NCI-H1417 treated with DMSO at 0.1 percent for 48 hours (cell line): ENCODE measurements at regions not wholly inside any gene's neighbourhood (a gene's known extent, or its start where the extent isn't known, plus 50 kb on each side); places are given as distances from the start of the nearest gene placed in this dataset.

Experiments used
- DNase-seq: peaks from one replicate; lab custom pipeline; 2025; lab: John Stamatoyannopoulos, UW

DNA sequence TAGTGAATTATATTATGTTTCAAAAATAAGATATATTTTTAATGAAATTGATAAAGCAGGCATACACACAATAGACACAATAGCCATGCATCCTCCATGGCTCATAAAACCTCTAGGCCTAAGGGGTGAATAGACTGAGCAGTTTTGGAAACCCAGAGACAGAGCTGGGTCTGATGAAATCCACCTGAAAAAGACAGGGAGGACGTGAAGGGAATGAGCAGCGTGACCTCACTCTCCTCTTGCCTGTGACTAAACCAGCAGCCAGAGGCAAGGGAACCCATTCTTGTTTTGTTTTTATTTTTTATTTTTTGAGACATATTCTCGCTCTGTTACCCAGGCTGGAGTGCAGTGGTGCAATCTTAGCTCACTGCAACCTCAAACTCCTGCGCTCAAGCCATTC is 424.4 kb upstream of the FAM241A start:
- DNase-seq, result no peak

DNA sequence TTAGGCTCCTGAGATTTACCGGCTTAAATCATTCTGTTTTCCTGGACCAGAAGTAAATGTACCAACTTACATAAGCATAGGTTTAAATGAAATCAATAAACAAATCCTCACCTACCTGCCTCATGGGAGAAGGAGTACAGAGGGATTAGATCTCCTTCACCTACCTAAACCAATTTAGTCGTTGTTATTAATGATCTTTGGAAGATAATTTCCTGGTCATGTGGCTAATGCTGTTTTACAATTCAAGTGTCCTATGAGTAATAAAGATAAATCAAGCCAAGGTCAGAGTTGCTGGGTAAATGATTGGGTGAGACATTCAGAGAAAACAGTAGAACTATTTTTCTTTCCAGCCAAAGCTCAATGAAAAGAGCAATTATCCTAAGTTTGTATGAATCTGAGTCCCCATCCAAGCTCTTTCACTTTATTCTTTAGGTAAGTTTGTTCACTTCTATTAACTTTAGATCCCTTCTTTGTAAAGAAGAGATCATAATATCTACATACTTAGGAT is 423.0 kb upstream of the FAM241A start:
- DNase-seq, result no peak

DNA sequence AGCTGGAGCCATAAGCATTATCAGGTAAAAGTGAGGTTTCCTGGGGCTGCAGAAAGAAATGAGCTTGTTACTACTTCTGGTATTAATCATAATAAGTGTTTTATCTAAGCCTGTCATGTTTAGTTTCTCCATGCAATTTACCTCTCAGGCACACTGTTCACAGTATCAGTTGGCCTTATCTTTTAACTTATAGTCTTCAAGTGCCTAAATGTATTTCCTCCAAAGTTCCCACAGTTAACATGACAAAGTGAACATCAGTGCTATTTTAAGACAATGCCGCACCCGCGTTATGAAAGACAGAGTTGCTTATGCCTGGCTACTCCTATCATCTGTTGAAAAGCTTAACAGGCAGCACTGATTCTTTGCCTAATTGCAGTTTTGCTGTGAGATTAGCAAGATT is 408.7 kb upstream of the FAM241A start:
- no peak for DNase-seq

DNA sequence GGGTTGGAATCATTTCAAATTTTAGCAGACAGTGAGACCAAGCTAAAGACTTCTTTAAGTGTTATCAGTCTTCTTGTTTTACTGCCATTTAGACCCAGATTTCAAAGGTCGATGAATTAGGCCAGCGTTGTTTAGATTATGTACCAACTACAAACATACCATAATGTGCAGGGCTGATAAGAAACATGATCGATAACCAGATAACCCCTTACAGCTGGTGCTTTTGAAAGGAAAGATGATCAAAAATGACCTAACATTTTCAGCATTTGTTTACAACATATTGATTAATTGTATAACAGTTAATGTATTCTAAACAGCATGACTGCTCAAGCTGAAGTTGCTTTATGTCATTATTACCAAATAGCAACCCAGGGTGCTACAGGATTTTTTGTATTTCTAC is 400.4 kb upstream of the FAM241A start:
- no peak for DNase-seq

DNA sequence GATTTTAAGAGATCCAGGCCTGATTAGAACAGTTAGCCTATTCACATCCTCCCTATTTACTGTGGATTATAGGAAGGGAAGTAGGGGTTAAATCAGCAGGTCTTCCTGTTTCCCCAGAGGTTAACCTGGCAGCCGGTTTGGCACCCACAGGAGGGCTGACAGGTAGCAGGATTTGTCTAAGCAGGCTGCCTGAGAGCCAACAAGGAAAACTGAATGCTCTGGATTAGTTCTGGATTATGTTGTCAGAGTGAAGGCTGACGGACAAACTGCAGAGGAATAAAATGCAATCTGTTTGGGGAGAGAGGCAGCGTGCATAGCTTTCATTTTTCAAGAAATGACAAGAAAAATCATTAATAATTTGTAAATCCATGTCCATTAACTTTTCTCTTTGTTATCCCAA is 397.1 kb upstream of the FAM241A start:
- DNase-seq, result no peak

DNA sequence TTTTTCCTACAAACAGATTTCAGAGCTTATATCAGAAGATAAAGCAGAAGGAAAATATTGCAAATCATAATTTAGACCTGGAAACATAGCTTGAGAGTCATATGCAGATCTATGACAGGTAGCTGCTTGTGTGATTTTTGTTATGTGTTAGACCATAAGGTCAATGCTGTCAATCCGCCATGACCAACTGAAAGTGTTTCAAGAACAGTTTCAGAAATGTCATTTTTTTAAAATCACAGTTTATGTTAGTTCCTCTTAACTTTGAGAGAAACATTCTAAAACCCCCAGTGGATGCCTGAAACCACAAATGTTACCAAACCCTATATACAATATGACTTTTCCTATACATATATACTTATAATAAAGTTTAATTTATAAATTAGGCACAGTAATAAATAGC is 391.3 kb upstream of the FAM241A start:
- no peak for DNase-seq

DNA sequence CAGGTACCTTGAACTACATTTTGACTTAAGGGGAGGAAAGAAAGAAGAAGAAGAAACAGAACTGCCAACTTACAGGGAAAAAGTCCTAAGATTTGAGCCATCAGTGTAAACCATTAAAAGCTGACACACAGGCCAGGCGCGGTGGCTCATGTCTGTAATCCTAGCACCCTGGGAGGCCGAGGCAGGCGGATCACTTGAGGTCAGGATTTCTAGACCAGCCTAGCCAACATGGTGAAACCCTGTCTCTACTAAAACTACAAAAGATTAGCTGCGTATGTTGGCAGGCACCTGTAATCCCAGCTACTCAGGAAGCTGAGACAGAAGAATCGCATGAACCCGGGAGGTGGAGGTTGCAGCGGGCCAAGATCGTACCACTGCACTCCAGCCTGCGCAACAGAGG is 389.7 kb upstream of the FAM241A start:
- no peak for DNase-seq

DNA sequence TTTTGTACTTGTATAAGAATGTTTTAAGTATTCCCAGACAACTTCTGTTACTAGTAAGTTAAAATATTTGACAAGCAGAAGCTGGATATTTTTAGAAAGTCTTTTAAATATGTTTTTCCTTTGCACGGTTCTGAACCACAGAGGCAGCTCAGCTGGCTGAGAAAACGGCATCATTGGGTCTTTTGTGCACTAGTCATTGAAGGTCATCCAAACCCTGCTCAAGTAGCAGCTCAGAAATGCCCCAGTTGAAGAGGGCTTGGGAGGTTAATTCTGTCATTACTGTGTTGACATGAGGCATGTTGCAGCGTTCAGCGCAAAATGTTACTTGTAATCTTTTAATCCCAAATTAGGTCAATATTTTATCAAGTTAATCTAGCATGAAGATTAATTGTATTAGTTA is 383.7 kb upstream of the FAM241A start:
- DNase-seq, result no peak

DNA sequence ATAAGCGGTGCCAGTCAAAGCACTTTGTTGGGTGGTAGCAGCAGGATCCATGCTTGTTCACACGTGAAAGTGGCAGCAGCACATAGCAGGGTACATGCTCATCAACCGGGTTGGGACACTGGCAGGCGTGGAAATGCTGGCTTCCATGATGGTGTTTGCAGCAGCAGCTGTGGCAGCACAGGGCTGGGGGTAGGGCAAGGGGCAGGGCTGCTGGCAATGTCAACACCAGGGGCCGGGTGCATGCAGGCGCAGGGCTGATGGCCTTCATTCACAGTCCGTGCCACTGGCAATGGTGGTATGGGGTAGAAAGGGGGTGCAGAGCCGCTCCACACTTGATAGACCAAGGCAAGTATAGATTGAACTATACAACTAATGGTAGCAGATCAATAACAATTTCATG is 374.7 kb upstream of the FAM241A start:
- no peak for DNase-seq

DNA sequence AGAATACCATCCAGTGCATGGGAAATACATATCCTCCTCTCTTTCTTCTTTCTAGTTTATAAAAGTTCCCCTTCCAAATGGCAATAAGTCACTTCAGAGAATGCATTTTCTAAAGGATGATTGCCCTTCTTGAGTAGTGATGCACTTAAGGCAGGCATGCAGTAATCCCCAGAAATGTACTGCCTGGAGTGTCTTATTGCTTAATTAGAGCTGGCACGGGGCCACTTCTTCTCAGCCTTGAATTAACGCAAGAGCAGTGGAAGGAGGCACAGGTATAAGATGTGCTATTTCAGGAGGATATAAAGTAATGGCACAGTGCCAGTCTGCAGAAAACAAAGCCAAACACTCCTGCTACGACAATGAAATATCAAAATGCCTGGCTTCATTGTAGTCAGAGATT is 371.4 kb upstream of the FAM241A start:
- no peak for DNase-seq

DNA sequence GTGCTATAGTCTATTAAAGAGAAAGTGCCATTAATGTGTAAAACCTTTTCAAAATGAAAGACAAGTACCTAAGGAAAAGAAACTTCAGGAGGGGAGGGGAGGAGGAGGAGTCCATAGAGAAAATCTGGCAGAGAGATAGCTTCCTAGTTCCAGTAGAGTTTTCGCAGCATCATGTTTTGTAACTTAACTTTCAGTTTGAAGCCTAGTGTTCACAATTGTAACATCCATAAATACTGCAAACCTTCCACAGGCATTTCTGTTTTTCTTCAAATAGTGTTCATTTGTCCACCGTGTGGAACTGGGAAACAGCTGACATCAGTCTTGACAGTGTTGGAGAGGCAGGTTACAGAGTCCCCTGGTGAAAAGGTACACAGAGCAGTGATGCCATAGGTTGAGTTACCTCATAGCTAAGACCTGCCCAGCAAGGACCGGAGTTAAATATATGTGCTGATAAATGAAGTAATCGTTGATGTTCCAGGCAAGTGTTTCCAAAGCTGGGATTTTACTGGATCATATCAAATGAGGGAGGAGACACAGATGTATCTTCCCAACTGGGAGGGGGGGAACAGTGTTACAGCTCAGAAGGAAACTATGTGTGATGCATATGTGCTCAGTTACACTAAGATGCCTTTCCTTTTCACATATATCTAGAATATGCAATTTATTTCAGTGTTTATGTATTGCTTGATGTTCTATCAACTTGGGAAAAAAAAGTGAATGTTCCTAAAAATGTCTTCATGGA is 369.5 kb upstream of the FAM241A start:
- no peak for DNase-seq

DNA sequence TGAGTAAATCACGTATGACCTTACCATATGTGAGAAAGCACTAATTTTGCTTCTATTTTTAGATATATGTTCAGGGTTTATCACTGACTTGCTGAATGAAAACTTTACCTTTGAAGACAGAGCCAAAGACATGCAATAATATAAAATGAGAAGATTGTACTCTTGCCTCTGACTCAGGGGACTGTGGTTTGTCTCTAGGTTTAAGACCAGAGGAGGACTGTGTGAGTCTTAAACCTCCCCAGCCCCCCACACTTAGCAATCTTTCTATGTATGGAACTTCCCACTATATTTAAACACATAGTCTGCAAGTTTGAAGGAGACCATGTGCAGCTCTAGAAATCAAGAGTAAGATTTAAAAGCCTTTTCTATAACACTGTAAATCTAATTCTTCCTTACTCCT is 368.7 kb upstream of the FAM241A start:
- no peak for DNase-seq

DNA sequence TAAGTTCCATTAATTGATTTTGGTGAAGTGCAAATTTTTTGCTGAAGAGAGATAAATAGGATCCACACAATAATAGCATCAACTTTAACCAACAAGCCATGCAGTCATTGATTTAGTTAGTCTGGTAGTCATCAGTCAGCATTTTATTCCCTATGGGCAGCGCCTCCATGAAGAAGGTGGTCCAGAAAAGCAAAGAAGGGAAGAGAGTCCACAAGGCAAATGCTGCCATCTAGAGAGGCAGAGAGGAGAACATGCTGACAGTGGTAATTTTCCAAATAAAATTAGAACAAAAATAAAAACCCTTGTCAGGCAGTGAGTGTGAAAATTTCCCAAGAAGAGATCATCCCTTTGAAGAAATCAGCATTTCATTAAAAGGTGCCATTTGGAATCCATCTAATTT is 366.7 kb upstream of the FAM241A start:
- DNase-seq, result no peak

DNA sequence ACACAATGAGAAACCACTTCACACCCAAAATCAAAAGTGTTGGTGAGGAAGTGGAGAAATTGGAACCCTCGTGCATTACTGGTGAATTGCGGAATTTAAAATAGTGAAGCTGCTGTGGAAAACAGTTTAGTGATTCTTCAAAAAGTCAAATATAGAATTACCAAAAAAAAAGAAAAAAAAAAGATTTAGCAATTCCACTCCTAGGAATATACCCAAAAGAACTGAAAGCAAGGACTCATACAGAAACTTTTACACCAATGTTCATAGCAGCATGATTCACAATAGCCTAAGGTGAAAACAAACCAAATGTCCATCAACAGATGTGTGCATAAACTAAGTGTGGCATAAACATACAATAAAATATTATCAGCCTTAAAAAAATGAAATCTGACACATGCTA is 364.3 kb upstream of the FAM241A start:
- no peak for DNase-seq

DNA sequence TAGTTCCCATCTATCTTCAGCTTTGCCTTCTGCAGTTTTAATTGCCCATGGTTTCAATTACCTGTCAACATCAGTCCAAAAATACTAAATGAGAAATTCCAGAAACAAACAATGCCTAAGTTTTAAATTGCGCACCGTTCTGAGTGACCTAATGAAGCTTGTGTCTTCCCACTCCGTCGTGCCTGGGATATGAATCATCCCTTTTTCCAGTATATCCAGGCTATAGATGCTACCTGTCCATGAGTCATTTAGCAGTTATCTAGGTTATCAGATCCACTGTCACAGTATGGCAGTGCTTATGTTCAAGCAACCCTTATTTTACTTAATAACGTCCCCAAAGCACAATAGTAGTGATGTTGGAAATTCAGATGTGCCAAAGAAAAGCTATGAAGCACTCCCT is 363.6 kb upstream of the FAM241A start:
- DNase-seq, result no peak

DNA sequence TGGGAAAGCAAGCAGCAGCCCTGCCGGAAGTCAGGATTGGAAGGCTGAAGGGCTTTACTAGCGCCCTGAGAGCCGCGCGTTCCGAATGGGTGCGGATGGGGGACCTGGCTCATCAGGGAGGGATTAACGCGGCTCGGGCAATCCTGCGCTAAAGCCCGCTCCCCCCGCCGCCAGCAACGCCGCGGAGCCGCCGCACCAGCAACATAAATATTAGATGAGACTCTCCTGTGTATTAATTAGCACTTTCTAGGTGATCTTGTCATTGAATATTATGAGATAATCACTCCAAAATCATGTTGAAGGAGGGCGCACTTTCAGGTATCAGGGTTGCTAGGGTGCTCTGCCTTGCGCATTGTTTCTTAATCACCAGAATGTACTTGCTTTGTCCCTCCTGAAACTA is 357.2 kb upstream of the FAM241A start:
- no peak for DNase-seq

DNA sequence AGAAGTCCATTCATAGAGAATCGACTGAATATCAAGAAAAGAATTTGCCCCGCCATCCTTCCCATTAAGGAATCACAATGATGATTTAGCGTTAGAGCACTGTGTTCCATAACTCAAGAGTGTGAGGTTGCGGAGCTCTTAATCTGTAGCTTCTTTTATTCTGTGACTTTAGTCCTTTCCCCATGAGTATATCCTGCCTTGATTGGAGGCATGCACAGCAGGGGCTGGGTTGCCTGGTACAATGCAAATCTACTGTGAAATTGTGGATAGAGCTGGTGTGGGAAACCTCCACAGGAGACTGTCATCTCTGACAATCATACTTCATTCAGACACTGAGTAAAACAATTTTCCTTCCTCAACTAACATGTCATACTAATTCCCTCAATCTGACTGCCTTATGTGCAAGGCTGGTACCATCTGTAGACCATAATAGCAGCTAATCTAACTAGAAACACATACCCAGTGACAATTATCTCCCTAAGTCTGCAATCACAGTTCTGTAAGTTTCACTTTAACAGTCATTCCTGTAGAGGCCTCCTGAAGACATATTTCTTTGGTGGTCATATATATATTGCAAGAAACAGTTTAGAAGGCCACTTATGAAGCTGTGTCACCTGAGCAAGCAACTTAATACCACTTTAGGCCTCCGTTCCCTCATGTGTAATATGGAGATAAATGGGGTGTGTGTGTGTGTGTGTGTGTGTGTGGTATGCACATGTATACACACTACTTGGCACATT is 355.2 kb upstream of the FAM241A start:
- no peak for DNase-seq

DNA sequence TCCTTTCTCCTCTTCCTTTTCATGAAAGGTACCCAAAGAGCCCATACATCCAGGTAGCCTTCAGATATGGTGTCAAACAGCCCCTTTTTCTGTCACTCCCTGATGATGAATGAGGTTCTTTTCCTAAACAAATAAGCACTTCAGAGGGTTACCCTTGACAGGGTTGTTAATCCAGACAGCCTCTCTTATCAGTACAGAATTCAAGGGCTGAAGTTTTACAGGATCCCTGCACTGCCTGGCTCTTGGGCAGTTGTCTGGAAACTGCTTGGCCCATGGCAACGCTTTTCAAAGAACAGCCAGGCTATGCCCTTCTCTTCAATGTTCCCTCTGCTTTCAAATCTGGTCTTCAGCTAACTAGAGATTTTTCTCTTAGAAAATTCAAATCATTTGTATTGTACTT is 352.6 kb upstream of the FAM241A start:
- no peak for DNase-seq

DNA sequence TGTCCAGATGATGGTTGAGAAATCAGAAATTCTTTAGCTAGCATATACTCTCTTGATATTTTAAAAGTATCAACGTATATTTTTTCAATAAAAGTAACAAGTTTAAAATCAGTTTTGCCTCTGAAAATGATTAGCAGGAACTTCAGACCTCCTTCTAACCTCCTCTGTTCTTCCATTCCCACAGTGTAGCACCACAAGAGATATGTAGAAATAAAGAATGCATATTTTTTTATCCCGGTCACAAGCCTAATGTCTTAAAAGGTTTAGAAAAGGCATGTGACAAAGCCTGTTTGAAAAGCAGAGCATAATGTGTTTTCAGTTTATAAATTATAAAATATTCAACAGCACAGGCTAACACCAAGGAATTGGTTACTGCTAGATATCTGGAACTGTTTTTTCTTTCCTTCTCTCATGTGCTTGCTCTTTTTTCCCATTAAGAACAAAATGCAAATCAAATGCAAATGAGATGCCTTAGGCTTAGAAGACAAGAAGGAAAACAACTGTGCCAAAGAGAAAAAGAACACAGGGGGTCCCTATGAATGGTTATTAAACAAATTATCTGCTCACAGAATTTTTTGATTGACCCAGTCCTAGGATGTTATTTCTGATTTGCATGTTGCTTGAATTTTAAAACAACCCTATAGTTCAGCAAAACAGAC is 351.7 kb upstream of the FAM241A start:
- no peak for DNase-seq

DNA sequence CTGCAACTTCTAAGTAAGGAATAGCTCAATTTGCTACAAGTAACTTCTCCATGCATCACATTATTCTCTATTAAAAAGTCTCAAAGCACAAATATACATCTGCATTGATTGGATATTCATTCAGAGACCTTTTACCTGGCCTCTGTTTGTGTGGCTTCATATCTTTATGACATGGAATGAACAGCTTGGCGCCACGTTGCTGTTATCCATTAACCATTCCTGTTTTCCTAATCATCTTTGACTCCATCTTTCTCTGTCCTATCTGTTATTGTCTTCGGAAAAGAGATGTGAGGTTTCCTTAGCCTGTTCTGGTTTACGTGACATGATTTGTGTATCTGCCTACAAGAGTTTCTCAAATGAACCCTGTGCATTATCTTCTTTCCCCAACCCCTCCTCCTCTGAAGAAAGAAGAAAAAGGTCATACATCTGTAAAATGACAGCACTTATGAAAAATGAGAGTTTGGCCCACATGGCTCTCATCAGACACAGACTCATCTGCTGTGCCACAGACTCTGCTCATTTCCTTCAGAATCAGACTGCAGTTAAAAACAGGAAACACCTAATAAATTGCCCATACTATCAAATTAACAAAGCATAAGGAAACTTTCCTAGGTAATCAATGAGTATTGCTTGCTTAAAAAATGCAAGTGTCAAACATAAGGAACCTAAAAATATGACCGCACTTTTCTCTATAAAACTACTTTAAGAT is 347.6 kb upstream of the FAM241A start:
- no peak for DNase-seq

DNA sequence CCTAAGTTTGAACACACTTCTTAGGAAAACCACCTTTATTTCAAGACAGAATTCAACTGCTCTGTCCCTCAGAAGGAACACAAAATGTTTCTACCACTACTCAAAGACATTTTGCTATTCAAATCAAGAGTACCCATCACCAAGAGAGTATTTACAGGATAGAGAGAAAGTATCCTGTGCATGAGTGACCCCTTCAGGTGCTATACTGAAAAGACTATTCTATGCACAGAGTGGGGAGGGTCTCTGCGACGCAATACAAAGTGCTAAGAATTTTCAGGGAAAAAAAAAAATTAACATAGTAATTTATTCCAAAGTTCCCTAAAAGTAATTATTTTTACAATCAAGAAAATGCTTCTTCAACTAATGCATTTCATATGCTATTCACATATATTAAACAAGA is 346.4 kb upstream of the FAM241A start:
- DNase-seq, result no peak

DNA sequence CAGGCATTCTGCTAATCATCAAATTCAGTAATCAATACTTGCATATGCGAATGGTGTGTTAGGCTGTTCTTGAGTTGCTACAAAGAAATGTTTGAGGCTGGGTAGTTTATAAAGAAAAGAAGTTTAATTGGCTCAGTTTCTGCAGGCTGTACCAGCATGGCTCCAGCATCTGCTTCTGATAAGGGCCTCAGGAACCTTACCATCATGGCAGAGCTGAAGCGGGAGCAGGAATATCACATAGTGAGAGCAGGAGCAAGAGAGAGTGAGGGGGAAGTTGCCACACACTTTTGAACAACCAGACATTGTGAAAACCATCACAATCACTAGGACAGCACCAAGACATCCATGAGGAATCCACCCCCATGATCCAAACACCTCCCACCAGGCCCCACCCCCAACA is 344.7 kb upstream of the FAM241A start:
- no peak for DNase-seq

DNA sequence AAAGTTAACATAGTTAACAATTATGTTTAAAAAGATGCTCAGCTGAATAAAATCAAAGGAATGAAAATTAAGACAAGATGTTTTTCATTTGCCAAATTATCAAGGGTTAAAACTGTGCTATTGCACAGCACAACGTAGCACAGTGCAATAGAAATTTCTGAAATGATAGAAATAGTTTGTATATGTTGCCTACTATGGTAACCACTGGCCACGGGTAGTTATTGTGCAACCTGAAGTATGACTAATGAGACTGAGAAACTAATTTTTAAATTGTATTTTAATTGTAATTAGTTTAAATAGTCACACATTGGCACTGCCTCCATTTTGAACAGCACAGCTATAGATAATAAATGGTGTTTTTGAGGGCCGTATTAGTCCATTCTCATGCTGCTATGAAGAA is 343.1 kb upstream of the FAM241A start:
- DNase-seq, result no peak
